ENCODE measurements at regions not wholly inside any gene's neighbourhood (a gene's known extent, or its start where the extent isn't known, plus 50 kb on each side); places are given as distances from the start of the nearest gene placed in this dataset.

GRCh38 chr15:97525809-97526208, 434.7 kb upstream of the ARRDC4 start:
- DNase-seq, result no peak

- no peak for DNase-seq
These were observed 432.3 kb upstream of the ARRDC4 start for GRCh38 chr15:97528238-97528637.

- no peak for DNase-seq
These were observed 414.7 kb upstream of the ARRDC4 start for GRCh38 chr15:97545799-97546198.

GRCh38 chr15:97547381-97547780, 413.1 kb upstream of the ARRDC4 start:
- DNase-seq, result no peak

- DNase-seq, result no peak
These were observed 399.0 kb upstream of the ARRDC4 start for GRCh38 chr15:97561529-97561928.

GRCh38 chr15:97563516-97563915, 397.0 kb upstream of the ARRDC4 start:
- no peak for DNase-seq

- DNase-seq, result no peak
These were observed 393.5 kb upstream of the ARRDC4 start for GRCh38 chr15:97566961-97567360.

- DNase-seq, result no peak
These were observed 393.1 kb upstream of the ARRDC4 start for GRCh38 chr15:97567411-97567810.

GRCh38 chr15:97576929-97577645, 383.4 kb upstream of the ARRDC4 start:
- no peak for DNase-seq

- DNase-seq, result no peak
These were observed 375.1 kb upstream of the ARRDC4 start for GRCh38 chr15:97585408-97585807.

GRCh38 chr15:97592778-97593177, 367.7 kb upstream of the ARRDC4 start:
- DNase-seq, result no peak

- no peak for DNase-seq
These were observed 362.7 kb upstream of the ARRDC4 start for GRCh38 chr15:97597801-97598200.

GRCh38 chr15:97598353-97598798, 362.1 kb upstream of the ARRDC4 start:
- no peak for DNase-seq

- no peak for DNase-seq
These were observed 360.3 kb upstream of the ARRDC4 start for GRCh38 chr15:97600190-97600589.

GRCh38 chr15:97604677-97605076, 355.8 kb upstream of the ARRDC4 start:
- no peak for DNase-seq

- DNase-seq, result no peak
These were observed 345.4 kb upstream of the ARRDC4 start for GRCh38 chr15:97615114-97615513.

GRCh38 chr15:97623091-97623661, 337.3 kb upstream of the ARRDC4 start:
- no peak for DNase-seq

GRCh38 chr15:97627634-97628033, 332.9 kb upstream of the ARRDC4 start:
- no peak for DNase-seq

- no peak for DNase-seq
These were observed 314.7 kb upstream of the ARRDC4 start for GRCh38 chr15:97645758-97646157.

GRCh38 chr15:97648728-97649127, 311.8 kb upstream of the ARRDC4 start:
- DNase-seq, result no peak

- no peak for DNase-seq
These were observed 308.5 kb upstream of the ARRDC4 start for GRCh38 chr15:97652041-97652440.

- no peak for DNase-seq
These were observed 307.8 kb upstream of the ARRDC4 start for GRCh38 chr15:97652700-97653167.

GRCh38 chr15:97653896-97654295, 306.6 kb upstream of the ARRDC4 start:
- DNase-seq, result no peak

- no peak for DNase-seq
These were observed 305.9 kb upstream of the ARRDC4 start for GRCh38 chr15:97654481-97655076.

Measured in NCI-H1048 (cell line).